Colonic mucosa (tissue), 4 donors: ENCODE measurements at regions not wholly inside any gene's neighbourhood (a gene's known extent, or its start where the extent isn't known, plus 50 kb on each side); places are given as distances from the start of the nearest gene placed in this dataset.

ENCODE experiments used
- DNase-seq: peaks from one replicate; pipeline ENCODE4 v3.0.0-alpha.2; 2020
- H3K27ac ChIP-seq: fragments of 200-600 bp; one replicate; pipeline ENCODE4 v1.8.0; 2021
- H3K27me3 ChIP-seq: fragments of 200-600 bp; one replicate; pipeline ENCODE4 v1.8.0; 2021
- H3K36me3 ChIP-seq: fragments of 200-600 bp; one replicate; pipeline ENCODE4 v1.8.0; 2021
- H3K4me1 ChIP-seq: fragments of 200-600 bp; one replicate; pipeline ENCODE4 v1.8.0; 2021; ENCODE audit warnings: mild to moderate bottlenecking
- H3K4me3 ChIP-seq: fragments of 200-600 bp; one replicate; pipeline ENCODE4 v1.8.0; 2021
- H3K9ac ChIP-seq, 2 donors: one replicate each; pipeline ENCODE4 v1.7.0; 2013; ENCODE audit warnings: control low read depth in 2 of 2, low read depth in 2 of 2, low read length in 2 of 2
- H3K9me3 ChIP-seq: fragments of 200-600 bp; one replicate; pipeline ENCODE4 v1.8.0; 2021
- CTCF ChIP-seq: fragments of 200-600 bp; IDR thresholded peaks from one replicate; pipeline ENCODE4 v1.8.0; 2022; ENCODE audit warnings: antibody characterized with exemption, mild to moderate bottlenecking
- intact Hi-C: fragments of 100-400 bp; cut with DNase I; formaldehyde crosslinking; loops from one replicate; pipeline ENCODE4 v1.14.1; 2022
- donor health status: healthy.
- donor health status: DM: no; HTN: no; CAD: no.
- donor health status: DM: no; HTN: no; CAD: no.

GRCh38 chr7:84261509-84261908, 66.9 kb upstream of the SEMA3A start:
- intact Hi-C loops: no loop called here
- Histone ChIP-seq H3K27ac (no peak overlapping the region), H3K36me3 (no peaks in the 10 kb centered on the region), H3K9me3 (no peaks in the 10 kb centered on the region), H3K27me3 (no peaks in the 10 kb centered on the region), H3K9ac (no peak overlapping the region), H3K4me1 (no peaks in the 10 kb centered on the region), H3K4me3 (no peak overlapping the region)
- no peak for TF ChIP-seq CTCF
- DNase-seq: no peak

GRCh38 chr7:84258628-84259027, 64.0 kb upstream of the SEMA3A start:
- no peak overlapping the region for H3K9ac ChIP-seq
- no peaks in the 10 kb centered on the region for H3K4me1 ChIP-seq
- no peaks in the 10 kb centered on the region for H3K27me3 ChIP-seq
- no peaks in the 10 kb centered on the region for H3K36me3 ChIP-seq
- no peak for DNase-seq
- intact Hi-C loops: no loop called here
- no peak overlapping the region for H3K4me3 ChIP-seq
- TF ChIP-seq CTCF: no peak
- no peak overlapping the region for H3K27ac ChIP-seq
- no peaks in the 10 kb centered on the region for H3K9me3 ChIP-seq

- no peak for DNase-seq
- Histone ChIP-seq H3K4me3 (no peak overlapping the region), H3K4me1 (no peaks in the 10 kb centered on the region), H3K9me3 (no peaks in the 10 kb centered on the region), H3K27me3 (no peaks in the 10 kb centered on the region), H3K9ac (no peak overlapping the region), H3K27ac (no peak overlapping the region), H3K36me3 (no peaks in the 10 kb centered on the region)
- intact Hi-C loops: no loop called here
- TF ChIP-seq CTCF: no peak
These were observed 62.0 kb upstream of the SEMA3A start for GRCh38 chr7:84256571-84256971.

- no peak for TF ChIP-seq CTCF
- H3K27ac ChIP-seq: no peak overlapping the region
- H3K9me3 ChIP-seq: no peaks in the 10 kb centered on the region
- H3K36me3 ChIP-seq: no peaks in the 10 kb centered on the region
- no peak overlapping the region for H3K9ac ChIP-seq
- H3K4me1 ChIP-seq: no peaks in the 10 kb centered on the region
- intact Hi-C loops: no loop called here
- no peak for DNase-seq
- no peaks in the 10 kb centered on the region for H3K27me3 ChIP-seq
- no peak overlapping the region for H3K4me3 ChIP-seq
These were observed 56.7 kb upstream of the SEMA3A start for GRCh38 chr7:84251277-84251781.

GRCh38 chr7:84250452-84250851, 55.9 kb upstream of the SEMA3A start:
- Histone ChIP-seq H3K27ac (no peak overlapping the region), H3K27me3 (no peaks in the 10 kb centered on the region), H3K9ac (no peak overlapping the region), H3K4me3 (no peak overlapping the region), H3K9me3 (no peaks in the 10 kb centered on the region), H3K36me3 (no peaks in the 10 kb centered on the region), H3K4me1 (no peaks in the 10 kb centered on the region)
- intact Hi-C loops: no loop called here
- no peak for DNase-seq
- TF ChIP-seq CTCF: no peak

- TF ChIP-seq CTCF: no peak
- Histone ChIP-seq H3K4me3 (no peak overlapping the region), H3K27ac (no peak overlapping the region), H3K9ac (no peak overlapping the region), H3K27me3 (no peaks in the 10 kb centered on the region), H3K9me3 (no peaks in the 10 kb centered on the region), H3K36me3 (no peaks in the 10 kb centered on the region), H3K4me1 (no peaks in the 10 kb centered on the region)
- DNase-seq: no peak
- intact Hi-C loops: no loop called here
These were observed 55.1 kb upstream of the SEMA3A start for GRCh38 chr7:84249656-84250055.
